Activated CD8-positive, alpha-beta T cell treated with anti-CD3 and anti-CD28 coated beads for 36 hours (primary cell): ENCODE measurements at regions not wholly inside any gene's neighbourhood (a gene's known extent, or its start where the extent isn't known, plus 50 kb on each side); places are given as distances from the start of the nearest gene placed in this dataset.

Source experiments
- ATAC-seq: fragments of 200-7000 bp; cut with Tn5 transposase; one replicate; pipeline ENCODE4 v1.10.0; 2021; ENCODE audit warnings: mild to moderate bottlenecking, moderate library complexity
- CTCF ChIA-PET: fragments of 350-600 bp; sonication (Branson Sonifier 250); formaldehyde crosslinking; loops from one replicate; lab custom pipeline; 2021; ENCODE audit warnings: antibody characterized with exemption; lab: Charles Lee
- POLR2A ChIA-PET: fragments of 350-600 bp; sonication (Branson Sonifier 250); formaldehyde crosslinking; loops from one replicate; lab custom pipeline; 2021; ENCODE audit warnings: antibody characterized with exemption; lab: Charles Lee
- DNase-seq: peaks from one replicate; pipeline ENCODE4 v3.0.0-alpha.2; 2020
- H3K27ac Mint-ChIP-seq: one replicate; pipeline ENCODE4 v1.8.0; 2021; ENCODE audit warnings: mild to moderate bottlenecking, mixed read lengths
- H3K27me3 Mint-ChIP-seq: one replicate; pipeline ENCODE4 v1.8.0; 2021; ENCODE audit warnings: mixed read lengths
- H3K36me3 Mint-ChIP-seq: one replicate; pipeline ENCODE4 v1.8.0; 2021; ENCODE audit warnings: low read depth, mixed read lengths
- H3K4me1 Mint-ChIP-seq: one replicate; pipeline ENCODE4 v1.8.0; 2021; ENCODE audit warnings: low read depth, mixed read lengths
- H3K4me3 Mint-ChIP-seq: one replicate; pipeline ENCODE4 v1.8.0; 2021; ENCODE audit warnings: mild to moderate bottlenecking, moderate library complexity, mixed read lengths
- H3K9me3 Mint-ChIP-seq: one replicate; pipeline ENCODE4 v1.8.0; 2021; ENCODE audit warnings: mixed read lengths
- intact Hi-C: fragments of 100-400 bp; cut with micrococcal nuclease; formaldehyde crosslinking; loops from one replicate; pipeline ENCODE4 v1.10.0; 2022
- TF ChIP-seq, protein P1 (sequence below): fragments of 200-600 bp; IDR thresholded peaks from one replicate; pipeline ENCODE4 v1.8.0; 2022; ENCODE audit warnings: antibody characterized with exemption, mild to moderate bottlenecking

DNA sequence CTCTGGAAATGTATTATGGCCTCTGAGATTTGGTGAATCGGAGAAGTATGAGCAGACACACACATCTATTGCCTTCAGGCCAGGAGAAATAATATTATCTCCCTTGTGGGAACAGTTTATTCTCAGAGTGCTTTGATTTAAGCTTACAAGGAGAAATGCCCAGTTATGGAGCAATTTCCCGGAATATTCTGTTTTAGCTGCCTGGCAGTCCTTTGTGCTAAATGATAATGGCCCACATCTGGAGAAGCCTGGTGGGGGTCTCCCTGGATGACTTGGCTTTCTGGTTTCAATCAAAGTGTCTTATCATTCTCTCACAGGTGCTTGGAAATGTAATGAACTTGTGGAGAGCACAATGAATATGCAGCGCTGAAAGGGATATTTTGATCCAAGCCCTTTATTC, 389.6 kb upstream of the USP24 start:
- intact Hi-C loops, result no loop called here
- ATAC-seq (no peak), DNase-seq (no peak)
- CTCF ChIA-PET, result no interaction called here
- no peaks in the 10 kb centered on the region for H3K4me1 Mint-ChIP-seq
- peaks cover 5% of the 10 kb centered on the region for H3K27me3 Mint-ChIP-seq
- POLR2A ChIA-PET, result no interaction called here
- TF ChIP-seq, protein P1, sequence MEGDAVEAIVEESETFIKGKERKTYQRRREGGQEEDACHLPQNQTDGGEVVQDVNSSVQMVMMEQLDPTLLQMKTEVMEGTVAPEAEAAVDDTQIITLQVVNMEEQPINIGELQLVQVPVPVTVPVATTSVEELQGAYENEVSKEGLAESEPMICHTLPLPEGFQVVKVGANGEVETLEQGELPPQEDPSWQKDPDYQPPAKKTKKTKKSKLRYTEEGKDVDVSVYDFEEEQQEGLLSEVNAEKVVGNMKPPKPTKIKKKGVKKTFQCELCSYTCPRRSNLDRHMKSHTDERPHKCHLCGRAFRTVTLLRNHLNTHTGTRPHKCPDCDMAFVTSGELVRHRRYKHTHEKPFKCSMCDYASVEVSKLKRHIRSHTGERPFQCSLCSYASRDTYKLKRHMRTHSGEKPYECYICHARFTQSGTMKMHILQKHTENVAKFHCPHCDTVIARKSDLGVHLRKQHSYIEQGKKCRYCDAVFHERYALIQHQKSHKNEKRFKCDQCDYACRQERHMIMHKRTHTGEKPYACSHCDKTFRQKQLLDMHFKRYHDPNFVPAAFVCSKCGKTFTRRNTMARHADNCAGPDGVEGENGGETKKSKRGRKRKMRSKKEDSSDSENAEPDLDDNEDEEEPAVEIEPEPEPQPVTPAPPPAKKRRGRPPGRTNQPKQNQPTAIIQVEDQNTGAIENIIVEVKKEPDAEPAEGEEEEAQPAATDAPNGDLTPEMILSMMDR, result no peak
- H3K36me3 Mint-ChIP-seq, result no peaks in the 10 kb centered on the region
- H3K4me3 Mint-ChIP-seq, result no peak overlapping the region
- no peak overlapping the region for H3K27ac Mint-ChIP-seq
- H3K9me3 Mint-ChIP-seq, result no peaks in the 10 kb centered on the region

DNA sequence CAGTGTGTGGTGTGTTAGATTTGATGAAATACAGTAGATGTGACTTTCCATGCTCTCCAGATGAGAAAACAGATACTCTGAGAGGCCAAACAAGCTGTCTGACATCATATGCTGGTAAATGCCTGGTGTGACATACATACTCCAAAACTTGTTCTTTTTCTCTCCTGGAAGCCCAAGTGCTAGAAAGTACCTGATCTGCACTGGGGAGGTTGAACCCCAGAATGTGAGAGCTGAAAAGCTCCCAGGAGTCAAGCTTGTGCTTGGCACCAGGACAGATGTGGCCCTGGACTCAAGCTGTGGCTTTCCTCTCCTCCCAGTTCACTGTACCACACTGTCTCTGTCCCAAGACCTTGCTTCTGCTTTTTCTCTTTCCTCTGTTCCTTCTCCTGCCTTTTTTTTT, 389.0 kb upstream of the USP24 start:
- Mint-ChIP-seq H3K4me1 (no peaks in the 10 kb centered on the region), H3K36me3 (no peaks in the 10 kb centered on the region), H3K4me3 (no peak overlapping the region), H3K27me3 (peaks cover 5% of the 10 kb centered on the region), H3K27ac (no peak overlapping the region), H3K9me3 (no peaks in the 10 kb centered on the region)
- CTCF ChIA-PET, result no interaction called here
- intact Hi-C loops, result no loop called here
- TF ChIP-seq, protein P1, result no peak
- ATAC-seq, result no peak
- DNase-seq, result no peak
- POLR2A ChIA-PET, result no interaction called here

DNA sequence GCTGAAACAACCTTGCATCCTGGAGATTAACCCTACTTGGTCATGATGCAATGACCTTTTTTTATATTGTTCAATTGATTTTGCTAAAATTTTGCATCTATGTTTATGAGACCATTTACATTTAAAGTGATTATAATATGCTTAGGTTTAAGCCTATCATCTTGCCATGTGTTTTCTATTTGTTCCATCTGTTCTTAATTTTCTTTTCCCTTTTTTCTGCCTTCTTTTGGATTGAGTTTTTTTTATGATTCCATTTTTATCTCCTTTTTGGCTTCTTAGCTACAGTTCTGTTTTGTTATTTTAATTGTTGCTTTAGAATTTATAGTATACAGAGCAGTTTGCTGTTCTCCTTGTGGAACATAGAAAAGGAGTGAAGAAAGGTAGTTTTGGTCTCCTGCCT, 385.1 kb upstream of the USP24 start:
- Mint-ChIP-seq H3K27me3 (peaks cover 7% of the 10 kb centered on the region), H3K4me1 (no peaks in the 10 kb centered on the region), H3K36me3 (no peaks in the 10 kb centered on the region), H3K27ac (no peak overlapping the region), H3K4me3 (no peak overlapping the region), H3K9me3 (peaks cover 4% of the 10 kb centered on the region)
- CTCF ChIA-PET, result no interaction called here
- no peak for ATAC-seq
- POLR2A ChIA-PET, result no interaction called here
- intact Hi-C loops, result no loop called here
- DNase-seq, result no peak
- TF ChIP-seq, protein P1, result no peak

DNA sequence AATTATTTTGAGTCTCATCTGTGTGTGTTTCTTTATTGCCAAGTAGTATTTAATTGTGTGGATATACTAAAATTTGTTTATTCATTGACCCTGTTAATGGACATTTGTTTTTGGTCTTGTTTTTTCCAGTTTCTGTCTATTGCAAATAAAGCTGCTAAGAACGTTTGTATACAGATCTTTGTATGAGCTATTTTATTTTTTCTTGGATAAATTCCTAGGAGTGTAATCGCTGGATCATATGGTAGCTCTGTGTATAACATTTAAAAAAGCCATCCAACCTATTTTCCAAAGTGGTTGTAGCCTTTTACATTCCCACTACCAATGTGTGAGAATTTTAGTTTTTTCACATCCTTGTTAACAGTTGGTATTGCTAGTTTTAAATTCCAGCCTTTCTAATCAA, 382.7 kb upstream of the USP24 start:
- ChIA-PET POLR2A (no interaction called here), CTCF (no interaction called here)
- H3K27ac Mint-ChIP-seq, result no peak overlapping the region
- H3K4me3 Mint-ChIP-seq, result no peak overlapping the region
- peaks cover 4% of the 10 kb centered on the region for H3K9me3 Mint-ChIP-seq
- no peak for ATAC-seq
- H3K27me3 Mint-ChIP-seq, result peaks cover 4% of the 10 kb centered on the region
- intact Hi-C loops, result no loop called here
- H3K4me1 Mint-ChIP-seq, result no peaks in the 10 kb centered on the region
- H3K36me3 Mint-ChIP-seq, result no peaks in the 10 kb centered on the region
- DNase-seq, result no peak
- TF ChIP-seq, protein P1, result no peak

DNA sequence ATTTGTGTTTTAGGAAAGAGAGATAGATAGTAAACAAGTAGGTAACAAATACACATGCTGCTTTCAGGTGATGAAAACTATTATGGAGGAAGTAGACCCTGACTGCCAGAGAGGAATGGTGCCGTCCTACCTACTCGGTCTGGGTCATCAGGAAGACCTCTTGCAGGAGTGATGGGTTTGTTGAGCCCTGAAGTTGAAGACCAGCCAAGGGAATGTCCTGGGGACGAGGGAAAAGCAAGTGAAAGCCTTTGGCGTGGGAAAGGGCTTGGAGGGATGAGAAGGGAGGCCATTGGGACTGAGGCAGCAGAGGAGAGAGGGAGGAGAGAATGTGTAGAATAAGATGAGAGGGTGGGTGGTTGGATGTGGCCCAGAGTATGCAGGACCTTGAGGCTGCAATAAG, 379.5 kb upstream of the USP24 start:
- Mint-ChIP-seq H3K27me3 (peaks cover 2% of the 10 kb centered on the region), H3K27ac (no peak overlapping the region), H3K36me3 (no peaks in the 10 kb centered on the region), H3K9me3 (peaks cover 4% of the 10 kb centered on the region), H3K4me1 (no peaks in the 10 kb centered on the region), H3K4me3 (no peak overlapping the region)
- CTCF ChIA-PET, result no interaction called here
- POLR2A ChIA-PET, result no interaction called here
- intact Hi-C loops, result no loop called here
- TF ChIP-seq, protein P1, result no peak
- DNase-seq (no peak), ATAC-seq (no peak)
